Panc1 (cell line): ENCODE measurements at regions not wholly inside any gene's neighbourhood (a gene's known extent, or its start where the extent isn't known, plus 50 kb on each side); places are given as distances from the start of the nearest gene placed in this dataset.

Experiments
- POLR2AphosphoS5 ChIP-seq: IDR thresholded peaks from 2 replicates; pipeline ENCODE4 v1.6.1; 2012; ENCODE audit warnings: mild to moderate bottlenecking, low read depth, low read length, moderate library complexity
- SIN3A ChIP-seq: IDR thresholded peaks from 2 replicates; pipeline ENCODE4 v1.6.1; 2012; ENCODE audit warnings: low read depth, mild to moderate bottlenecking, low read length, moderate library complexity, borderline replicate concordance; ENCODE audit not compliant: insufficient read depth
- TCF7L2 ChIP-seq: IDR thresholded peaks from 2 replicates; pipeline ENCODE4 v1.6.1; 2011; ENCODE audit warnings: mild to moderate bottlenecking, low read depth, low read length, inconsistent platforms
- TF ChIP-seq, protein P1 (sequence below): fragments of 450-650 bp; IDR thresholded peaks from 2 replicates; pipeline ENCODE4 v1.5.1; 2017; ENCODE audit warnings: mild to moderate bottlenecking
- TF ChIP-seq, protein P2 (sequence below), 2 experiments: IDR thresholded peaks; 2 replicates each; pipeline ENCODE4 v1.6.1; 2011 to 2012; ENCODE audit warnings: low read depth in 2 of 2, control low read depth in 1 of 2, low read length in 1 of 2, mild to moderate bottlenecking in 1 of 2, moderate library complexity in 1 of 2; ENCODE audit not compliant: insufficient read depth in 1 of 2

DNA sequence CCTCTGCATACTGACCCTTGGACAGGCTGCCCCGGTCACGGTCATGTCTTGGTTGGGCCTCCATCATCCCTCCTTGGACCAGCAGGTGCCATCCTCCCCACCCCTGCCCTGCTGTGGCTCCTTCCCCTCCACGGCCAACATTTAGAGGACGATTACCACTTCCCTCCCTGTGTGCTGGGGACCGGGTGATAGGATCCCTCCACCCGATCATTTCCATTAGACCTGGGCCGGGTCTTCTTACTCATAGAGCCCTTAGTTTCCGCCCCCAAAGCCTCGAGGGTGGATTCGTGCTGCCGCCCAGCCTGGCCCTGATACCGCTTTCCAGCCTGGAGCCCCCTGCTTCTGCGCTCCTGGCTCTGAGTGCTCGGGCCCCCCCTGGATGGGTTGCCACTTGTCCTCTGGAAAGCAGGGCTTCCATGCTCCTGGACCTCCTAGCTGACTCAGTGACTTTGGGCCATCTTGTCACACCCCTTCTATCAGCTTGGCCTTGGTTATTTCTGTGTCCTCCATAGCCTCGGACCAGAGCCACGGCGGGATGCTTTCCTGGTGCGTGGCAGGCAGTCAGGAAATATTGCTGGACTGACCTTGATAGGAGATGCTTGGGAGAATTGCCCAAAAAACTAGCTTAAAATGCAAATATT, 171.4 kb downstream of the SEC14L1 start:
- TF ChIP-seq, protein P1, sequence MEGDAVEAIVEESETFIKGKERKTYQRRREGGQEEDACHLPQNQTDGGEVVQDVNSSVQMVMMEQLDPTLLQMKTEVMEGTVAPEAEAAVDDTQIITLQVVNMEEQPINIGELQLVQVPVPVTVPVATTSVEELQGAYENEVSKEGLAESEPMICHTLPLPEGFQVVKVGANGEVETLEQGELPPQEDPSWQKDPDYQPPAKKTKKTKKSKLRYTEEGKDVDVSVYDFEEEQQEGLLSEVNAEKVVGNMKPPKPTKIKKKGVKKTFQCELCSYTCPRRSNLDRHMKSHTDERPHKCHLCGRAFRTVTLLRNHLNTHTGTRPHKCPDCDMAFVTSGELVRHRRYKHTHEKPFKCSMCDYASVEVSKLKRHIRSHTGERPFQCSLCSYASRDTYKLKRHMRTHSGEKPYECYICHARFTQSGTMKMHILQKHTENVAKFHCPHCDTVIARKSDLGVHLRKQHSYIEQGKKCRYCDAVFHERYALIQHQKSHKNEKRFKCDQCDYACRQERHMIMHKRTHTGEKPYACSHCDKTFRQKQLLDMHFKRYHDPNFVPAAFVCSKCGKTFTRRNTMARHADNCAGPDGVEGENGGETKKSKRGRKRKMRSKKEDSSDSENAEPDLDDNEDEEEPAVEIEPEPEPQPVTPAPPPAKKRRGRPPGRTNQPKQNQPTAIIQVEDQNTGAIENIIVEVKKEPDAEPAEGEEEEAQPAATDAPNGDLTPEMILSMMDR, result no peak
- TF ChIP-seq, protein P2, sequence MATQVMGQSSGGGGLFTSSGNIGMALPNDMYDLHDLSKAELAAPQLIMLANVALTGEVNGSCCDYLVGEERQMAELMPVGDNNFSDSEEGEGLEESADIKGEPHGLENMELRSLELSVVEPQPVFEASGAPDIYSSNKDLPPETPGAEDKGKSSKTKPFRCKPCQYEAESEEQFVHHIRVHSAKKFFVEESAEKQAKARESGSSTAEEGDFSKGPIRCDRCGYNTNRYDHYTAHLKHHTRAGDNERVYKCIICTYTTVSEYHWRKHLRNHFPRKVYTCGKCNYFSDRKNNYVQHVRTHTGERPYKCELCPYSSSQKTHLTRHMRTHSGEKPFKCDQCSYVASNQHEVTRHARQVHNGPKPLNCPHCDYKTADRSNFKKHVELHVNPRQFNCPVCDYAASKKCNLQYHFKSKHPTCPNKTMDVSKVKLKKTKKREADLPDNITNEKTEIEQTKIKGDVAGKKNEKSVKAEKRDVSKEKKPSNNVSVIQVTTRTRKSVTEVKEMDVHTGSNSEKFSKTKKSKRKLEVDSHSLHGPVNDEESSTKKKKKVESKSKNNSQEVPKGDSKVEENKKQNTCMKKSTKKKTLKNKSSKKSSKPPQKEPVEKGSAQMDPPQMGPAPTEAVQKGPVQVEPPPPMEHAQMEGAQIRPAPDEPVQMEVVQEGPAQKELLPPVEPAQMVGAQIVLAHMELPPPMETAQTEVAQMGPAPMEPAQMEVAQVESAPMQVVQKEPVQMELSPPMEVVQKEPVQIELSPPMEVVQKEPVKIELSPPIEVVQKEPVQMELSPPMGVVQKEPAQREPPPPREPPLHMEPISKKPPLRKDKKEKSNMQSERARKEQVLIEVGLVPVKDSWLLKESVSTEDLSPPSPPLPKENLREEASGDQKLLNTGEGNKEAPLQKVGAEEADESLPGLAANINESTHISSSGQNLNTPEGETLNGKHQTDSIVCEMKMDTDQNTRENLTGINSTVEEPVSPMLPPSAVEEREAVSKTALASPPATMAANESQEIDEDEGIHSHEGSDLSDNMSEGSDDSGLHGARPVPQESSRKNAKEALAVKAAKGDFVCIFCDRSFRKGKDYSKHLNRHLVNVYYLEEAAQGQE (IDR thresholded peaks at IDR 0.05; ENCODE audit: insufficient read depth in 1 of 2, low read depth in 2 of 2, low read length in 1 of 2), result no peak
- TF ChIP-seq SIN3A (no peak), POLR2AphosphoS5 (0 out of 2 replicates have a peak, but pooled peaks have one; percentile 15), TCF7L2 (no peak)
